NCI-H1105 (cell line): ENCODE measurements at regions not wholly inside any gene's neighbourhood (a gene's known extent, or its start where the extent isn't known, plus 50 kb on each side); places are given as distances from the start of the nearest gene placed in this dataset.
"Not testable (repeated sequence)": the region's sequence is repeated elsewhere in the genome, so short reads cannot be mapped to it uniquely, and the experiment has no call there.

Experiments
- DNase-seq: peaks from one replicate; lab custom pipeline; 2025; lab: John Stamatoyannopoulos, UW

DNA sequence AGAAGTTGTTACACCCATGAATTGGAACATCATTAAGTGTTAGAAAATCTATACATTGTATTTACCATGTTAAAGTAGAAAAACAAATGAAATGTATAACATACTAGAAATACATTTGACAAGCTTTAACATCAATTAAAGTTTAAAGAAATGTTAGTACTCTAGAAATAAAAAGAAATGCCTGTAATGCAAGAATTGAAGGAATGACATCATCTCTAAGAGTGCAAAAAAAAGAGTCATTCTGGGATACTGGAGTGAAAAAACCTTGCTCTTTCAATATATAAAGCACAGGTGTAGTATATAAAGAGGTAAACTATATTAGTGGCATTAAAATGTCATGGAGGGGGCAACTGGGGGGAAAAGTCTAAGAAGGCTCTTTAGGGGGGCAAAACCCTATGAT lies 210.8 kb upstream of the PLD5 start:
- no peak for DNase-seq

DNA sequence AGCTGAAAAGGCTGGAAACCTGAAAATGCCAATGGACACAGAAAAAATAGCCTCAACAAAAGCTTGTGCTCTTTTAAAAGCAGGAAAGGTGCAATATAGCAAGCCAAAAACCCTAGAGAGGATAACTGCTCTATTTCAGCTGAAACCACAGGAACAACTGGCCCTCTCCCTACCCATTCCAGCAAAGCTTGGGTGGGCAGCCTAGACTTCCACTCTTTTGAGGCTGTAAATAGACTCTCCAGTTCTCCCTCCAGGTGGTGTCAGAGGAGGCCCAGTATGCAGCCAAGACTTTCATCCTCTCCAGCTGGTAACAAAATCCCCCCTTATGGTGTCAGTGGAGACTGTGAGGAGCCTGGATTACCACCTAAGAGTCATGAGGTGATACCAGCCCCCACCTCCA lies 206.9 kb upstream of the PLD5 start:
- no peak for DNase-seq

- no peak for DNase-seq
These were observed 204.2 kb upstream of the PLD5 start for GRCh38 chr1:242728696-242729095.

DNA sequence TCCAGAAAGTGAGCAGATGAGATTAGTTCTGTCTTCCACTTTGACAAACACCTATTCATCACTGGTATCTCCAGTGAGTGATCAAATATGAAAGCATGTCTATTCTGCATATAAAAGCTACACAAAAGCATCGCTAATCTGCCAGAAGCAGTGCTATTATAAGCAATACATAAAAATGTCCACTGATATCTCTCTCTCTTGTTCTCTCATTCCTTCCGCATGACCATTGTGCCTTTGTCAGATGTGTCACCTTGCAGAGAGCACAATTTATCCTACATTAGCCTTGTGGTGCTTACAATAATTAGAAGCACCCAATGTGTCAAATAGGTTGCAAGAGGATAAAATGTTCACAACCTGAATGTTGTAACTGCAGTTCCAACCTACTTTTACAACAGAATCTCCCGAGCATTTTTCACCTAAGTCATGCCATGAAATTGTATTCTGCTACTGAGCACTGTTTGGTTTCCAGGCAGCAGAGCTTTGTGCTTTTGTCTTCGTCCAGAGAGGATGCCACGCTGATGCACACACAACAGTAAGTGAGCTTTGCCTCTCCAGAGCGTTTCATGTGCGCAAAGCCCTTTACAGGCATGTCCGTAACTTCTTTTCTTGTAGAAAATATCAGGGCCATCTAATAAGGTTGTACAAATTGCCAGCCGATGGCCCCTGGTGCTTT lies 198.7 kb upstream of the PLD5 start:
- DNase-seq, result no peak

DNA sequence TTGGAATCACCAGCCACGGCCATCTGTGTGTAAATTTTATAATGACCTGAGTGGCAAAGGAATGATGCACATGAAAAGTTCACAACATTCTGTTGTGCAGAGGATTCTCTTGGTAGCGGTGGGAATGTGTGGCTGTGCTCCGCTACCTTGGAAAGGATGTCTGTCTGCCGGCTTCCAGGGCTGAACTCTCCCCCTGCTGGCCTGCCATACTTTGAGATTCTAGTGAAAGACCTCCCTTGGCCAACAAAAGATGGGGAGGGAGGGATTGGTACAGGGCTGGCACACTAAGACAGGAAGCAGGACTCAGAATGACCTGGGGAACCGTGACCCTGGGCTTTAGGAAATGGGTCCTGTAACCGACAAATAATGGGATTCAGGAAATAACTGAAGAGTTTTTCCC lies 194.5 kb upstream of the PLD5 start:
- no peak for DNase-seq

DNA sequence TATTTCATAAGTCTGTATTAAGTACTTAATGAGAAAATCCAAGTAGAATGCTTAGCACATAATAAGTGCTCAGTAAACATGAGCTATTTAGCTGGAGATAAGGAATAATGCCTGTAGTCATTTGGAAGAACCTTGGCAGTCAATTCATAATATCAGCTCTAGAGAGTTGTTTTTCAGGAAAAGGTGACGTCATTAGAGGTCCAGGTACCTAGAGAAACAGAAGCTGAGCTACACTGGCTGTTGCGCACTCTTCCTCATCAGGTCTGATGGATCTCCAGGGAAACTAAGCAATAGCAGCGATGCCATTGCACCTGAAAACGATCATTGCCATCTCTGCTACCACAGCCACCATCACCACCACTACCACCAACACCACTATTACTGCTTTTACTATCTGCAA lies 187.8 kb upstream of the PLD5 start:
- DNase-seq, result no peak

GRCh38 chr1:242710847-242711246 lies 186.3 kb upstream of the PLD5 start:
- DNase-seq, result no peak

DNA sequence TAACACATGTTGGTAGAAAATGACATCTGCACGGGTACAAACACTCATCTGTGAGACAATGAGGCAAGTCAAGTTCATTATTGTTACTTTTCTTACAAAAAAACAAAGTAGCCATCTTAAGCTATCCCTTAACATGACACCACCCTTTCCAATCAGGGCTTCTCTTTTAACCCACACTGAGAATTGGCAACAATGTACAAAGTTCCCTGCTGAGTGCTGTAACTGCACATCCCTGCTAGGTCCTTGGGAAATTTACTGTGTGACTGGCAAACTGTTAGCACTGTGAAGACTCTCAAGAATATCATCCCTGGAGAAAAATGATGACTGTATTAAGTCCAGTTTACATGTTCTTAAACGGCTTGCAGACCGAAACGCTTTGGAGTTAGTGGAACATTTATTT lies 185.8 kb upstream of the PLD5 start:
- DNase-seq, result no peak

GRCh38 chr1:242703467-242703866 lies 179.0 kb upstream of the PLD5 start:
- no peak for DNase-seq

DNA sequence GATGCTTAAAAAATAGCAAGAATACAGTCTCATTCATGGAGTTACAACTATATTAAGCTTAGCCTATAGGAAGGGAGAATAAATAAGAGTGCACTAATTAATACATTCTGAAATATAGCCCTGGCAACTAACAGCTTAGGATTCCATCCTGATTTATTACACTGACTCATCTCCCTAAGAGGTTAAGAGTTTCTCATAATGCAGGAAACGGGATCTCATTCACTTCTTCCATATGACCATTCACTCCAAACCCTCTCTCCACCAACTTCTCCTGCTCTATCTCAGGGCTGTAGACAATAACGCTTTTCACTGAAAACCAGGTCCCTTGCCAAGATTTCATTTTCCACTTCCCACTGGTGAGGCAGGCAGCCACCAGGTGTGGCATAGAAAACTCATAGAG lies 168.5 kb upstream of the PLD5 start:
- no peak for DNase-seq

GRCh38 chr1:242691610-242691945 lies 167.1 kb upstream of the PLD5 start:
- DNase-seq, result no peak

DNA sequence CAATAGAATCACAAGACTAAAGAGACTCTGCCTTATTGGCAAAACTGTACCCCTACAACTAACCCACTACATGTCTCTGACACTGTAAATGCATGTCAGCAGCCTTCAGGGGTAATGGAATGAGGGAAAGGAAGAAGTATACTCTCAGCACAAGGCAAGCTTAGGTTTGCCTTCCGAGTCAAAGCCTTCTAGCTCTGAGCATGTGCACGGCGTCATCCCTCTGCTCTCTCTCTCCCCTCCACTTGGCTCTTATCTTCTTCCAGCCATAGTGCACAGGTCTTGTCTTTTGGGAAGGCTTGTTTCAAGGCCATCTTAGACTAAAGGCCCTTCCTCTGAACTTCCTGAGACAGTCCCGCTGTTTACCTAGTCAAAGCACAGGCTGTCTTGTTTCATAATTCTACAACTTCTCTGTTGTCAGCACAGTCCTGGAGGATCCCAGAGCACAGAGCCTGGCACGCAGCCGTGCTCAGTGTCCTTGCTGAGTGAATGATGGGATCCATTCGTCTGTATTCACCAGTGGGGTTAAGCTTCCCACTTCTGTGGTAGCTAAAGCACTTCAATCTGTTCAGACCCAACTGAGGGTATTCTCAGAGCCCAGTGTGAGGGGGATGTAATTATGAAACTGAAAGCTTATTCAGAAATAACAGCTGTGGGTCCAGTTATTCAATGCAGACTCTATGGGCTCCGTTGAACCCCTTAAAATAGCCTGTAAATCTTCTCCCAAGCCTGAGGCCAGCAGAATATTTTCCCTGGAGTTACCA lies 166.5 kb upstream of the PLD5 start:
- no peak for DNase-seq

DNA sequence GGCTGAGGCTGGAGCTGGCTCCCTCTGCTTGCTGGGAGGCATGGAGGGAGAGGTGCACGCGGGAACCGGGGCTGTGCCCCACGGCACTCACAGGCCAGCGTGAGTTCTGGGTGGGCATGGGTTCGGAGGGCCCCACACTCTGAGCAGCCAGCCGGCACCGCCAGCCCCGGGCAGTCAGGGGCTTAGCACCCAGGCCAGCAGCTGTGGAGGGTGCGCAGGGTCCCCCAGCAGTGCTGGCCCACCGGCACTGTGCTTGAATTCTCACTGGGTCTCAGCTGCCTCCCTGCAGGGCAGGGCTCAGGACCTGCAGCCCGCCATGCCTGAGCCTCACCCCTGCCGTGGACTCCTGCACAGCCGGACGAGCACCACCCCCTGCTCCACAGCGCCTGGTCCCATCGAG lies 164.9 kb upstream of the PLD5 start:
- no peak for DNase-seq

- no peak for DNase-seq
These were observed 150.6 kb upstream of the PLD5 start for GRCh38 chr1:242674951-242675645.

- DNase-seq, result no peak
These were observed 149.2 kb upstream of the PLD5 start for GRCh38 chr1:242673652-242674051.

- not testable (repeated sequence) for DNase-seq
These were observed 148.7 kb upstream of the PLD5 start for GRCh38 chr1:242673165-242673564.

DNA sequence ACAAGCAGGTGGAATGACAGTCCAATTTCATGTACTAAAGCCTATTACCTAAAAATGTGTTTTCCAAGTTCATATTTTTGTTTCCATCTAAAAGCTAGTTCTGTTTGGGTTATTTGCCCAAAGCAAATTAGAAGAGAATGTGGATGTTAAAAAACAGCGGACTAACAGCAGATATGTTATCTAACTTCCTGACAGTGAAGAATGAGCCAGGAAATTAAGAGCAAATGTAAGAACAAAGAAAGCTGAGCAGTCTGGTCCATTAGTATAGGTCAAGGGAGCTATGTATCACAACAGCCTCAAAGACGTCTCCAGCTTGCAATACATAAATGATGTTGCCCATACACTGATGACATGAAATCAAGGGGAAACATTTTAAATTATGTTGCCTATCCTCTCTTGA lies 145.5 kb upstream of the PLD5 start:
- DNase-seq, result no peak

DNA sequence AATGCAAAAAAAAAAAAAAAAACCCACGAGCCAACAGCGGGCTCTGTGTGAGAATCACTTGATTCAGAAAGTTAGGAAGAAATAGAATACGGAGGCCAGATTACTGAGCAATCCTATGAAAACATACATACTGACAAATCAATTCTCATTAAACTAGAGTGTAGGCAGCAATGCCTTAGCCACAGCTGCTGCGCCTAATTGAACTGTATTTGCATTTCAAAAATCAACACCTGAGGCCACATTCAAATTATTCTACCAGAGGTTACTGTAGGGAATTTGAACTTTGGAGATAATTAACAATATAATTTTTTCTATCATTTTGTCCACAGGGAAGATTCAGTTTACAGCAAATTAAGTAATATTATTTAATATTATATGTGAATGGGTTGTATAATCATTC lies 138.4 kb upstream of the PLD5 start:
- no peak for DNase-seq

GRCh38 chr1:242653772-242654171 lies 129.3 kb upstream of the PLD5 start:
- DNase-seq, result not testable (repeated sequence)

DNA sequence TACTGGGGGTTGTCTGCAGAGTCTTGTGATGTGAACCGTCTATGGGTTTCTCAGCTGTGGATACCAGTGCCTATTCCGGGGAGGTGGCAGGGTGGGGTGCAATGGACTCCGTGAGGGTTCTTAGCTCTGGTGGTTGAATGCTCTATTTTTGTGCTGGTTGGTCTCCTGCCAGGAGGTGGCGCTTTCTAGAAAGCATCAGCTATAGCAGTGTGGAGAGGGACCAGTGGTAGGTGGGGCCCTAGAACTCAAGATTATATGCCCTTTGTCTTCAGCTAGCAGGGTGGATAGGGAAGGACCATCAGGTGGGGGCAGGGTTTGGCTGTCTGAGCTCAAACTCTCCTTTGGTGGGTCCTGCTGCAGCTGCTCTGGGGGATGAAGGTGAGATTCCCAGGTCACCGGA lies 127.3 kb upstream of the PLD5 start:
- no peak for DNase-seq

- DNase-seq, result no peak
These were observed 117.0 kb upstream of the PLD5 start for GRCh38 chr1:242641461-242641860.

DNA sequence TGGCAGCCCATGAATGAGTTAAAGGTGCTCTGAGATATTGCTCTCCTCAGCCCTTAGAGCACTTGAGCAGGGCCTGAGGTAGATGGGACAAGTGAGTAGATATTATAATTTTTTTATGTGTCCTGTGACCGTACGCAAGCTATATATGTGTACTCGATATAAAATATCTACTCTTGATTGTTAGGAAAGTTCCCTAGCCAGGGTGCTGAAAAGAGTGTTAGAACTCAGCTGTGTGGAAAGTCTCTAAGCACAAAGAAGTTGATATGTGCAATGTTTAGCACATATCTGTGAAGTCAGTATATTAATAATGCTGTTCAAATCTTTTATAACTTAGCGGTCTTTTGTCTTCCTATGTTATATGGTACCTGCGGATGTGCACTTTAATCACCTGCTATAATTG lies 114.6 kb upstream of the PLD5 start:
- DNase-seq, result no peak

DNA sequence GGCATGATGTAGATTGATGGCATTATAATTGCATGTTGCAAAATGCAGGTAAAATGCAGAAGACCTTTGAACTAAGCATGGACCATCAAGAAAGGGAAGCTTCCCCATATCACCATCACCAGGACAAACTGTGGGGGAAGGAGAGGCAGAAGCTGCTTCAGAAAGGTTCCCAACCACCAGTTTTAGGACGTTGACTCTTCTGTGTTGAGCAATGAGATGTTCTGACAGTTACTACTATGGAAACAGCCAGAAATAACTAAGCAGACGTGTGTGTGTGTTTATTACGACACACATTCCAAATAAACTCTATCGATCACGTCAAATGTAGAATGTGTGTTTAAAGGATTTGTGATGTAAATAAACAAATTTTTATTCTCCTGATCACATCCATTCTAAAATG lies 110.2 kb upstream of the PLD5 start:
- no peak for DNase-seq
